ENCODE measurements at regions not wholly inside any gene's neighbourhood (a gene's known extent, or its start where the extent isn't known, plus 50 kb on each side); places are given as distances from the start of the nearest gene placed in this dataset.

DNA sequence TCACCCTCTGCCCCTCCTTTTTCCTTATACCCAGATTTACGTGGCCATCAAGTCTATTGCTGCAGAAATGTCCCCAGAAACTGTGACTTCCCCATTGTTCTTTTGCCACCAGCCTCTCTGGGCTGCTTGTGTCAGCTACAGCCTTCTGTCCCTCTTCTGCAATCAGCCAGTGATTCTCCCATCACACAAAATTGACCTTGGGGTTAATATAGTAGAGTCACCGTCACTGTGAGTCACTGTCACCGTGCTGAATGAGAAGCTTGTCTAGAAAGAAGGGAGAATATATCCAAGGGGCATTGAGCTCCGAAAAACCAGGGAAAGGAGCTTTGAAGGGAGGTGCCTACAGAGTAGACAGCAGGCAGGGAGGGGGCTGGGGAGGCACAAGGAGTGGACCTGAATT, 290.5 kb downstream of the HAPSTR1 start:
- DNase-seq, result no peak

DNA sequence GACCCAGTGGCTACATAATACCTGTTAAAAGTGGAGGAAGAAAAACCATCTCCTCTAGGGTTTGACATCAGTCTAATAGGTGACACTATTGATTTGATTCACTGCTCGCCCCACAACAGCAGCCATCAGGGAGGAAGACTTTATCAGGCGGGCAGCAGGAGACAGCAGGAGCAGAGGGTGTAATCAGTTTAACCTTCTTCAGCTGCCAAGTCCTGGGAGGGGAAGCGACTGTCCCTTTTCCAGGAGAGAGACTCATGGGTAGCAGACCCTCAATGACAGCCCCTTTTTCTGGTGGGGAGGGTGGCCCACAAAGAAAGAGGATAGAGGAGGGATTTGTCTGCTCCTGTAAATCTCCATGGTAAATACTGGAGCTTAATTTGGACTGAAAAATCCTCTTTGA, 291.8 kb downstream of the HAPSTR1 start:
- DNase-seq, result no peak

GRCh38 chr16:9384141-9384540, 292.7 kb downstream of the HAPSTR1 start:
- no peak for DNase-seq

DNA sequence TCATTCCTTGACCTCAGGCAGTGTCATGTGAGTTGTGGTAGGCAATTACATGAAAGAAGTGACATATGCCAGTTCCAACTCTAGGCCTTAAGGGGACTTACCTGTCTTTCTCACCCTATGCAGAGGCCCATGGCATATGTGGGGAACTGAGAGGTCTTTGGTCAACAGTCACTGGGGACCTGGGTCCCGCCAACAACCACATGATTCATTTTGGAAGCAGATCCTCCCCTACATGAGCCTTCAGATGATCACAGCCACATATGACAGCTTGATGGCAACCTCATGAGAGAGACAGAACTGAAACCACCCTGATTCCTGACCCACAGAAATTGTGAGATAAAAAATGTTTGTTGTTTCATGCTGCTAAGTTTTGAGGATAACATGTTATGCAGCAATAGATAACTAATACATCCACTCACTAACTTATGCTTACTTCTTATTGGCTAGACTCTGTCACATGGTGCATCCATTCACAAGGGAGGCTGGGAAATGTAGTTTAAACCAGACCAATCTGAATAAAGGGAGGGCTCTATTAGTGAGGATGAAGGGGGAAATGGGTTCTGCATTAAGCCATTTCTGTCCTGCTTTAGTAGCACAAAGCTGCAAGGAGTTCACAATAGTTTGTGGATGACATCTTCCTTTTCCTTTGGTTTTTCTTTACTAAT, 298.2 kb downstream of the HAPSTR1 start:
- no peak for DNase-seq

- no peak for DNase-seq
These were observed 301.5 kb downstream of the HAPSTR1 start for GRCh38 chr16:9392956-9393355.

DNA sequence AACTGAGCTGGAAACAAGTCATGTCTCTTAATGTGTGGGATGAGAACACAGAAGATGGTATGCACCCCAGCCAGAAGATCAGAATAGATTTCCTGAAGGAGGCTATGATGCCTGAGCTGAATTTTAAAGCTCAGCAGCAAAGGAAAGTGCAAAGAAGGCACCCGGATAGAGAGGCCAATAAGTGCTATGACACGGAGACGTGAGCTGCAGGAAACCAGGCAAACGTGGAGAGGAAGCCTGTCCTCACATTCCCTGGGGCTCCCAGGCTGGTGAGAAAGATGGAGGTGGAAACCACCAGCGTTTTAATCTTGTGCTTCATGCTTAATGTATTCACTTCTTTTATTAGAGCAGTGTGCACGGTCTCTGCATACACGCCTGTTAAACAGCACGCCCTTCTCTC, 302.1 kb downstream of the HAPSTR1 start:
- DNase-seq, result no peak

GRCh38 chr16:9395958-9396359, 304.5 kb downstream of the HAPSTR1 start:
- DNase-seq, result no peak

DNA sequence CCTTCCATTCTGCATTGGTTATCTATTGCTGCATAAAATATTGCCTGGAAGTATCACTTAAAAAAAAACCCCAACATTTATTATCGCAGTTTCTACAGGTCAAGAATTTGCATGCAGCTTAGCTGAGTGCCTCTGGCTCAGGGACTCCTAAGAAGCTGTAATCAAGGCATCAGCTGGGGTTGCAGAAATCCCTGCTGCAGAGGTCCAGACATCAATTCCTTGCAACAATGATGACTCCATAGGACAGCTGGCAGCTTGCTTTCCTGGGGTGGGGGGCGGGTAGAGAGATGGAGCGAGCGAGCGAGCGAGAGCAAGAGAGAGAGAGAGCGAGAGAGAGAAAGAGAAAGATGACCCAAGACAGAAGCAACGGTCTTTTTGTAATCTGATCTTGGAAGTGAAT, 308.1 kb downstream of the HAPSTR1 start:
- no peak for DNase-seq

GRCh38 chr16:9401173-9401572, 309.7 kb downstream of the HAPSTR1 start:
- no peak for DNase-seq

DNA sequence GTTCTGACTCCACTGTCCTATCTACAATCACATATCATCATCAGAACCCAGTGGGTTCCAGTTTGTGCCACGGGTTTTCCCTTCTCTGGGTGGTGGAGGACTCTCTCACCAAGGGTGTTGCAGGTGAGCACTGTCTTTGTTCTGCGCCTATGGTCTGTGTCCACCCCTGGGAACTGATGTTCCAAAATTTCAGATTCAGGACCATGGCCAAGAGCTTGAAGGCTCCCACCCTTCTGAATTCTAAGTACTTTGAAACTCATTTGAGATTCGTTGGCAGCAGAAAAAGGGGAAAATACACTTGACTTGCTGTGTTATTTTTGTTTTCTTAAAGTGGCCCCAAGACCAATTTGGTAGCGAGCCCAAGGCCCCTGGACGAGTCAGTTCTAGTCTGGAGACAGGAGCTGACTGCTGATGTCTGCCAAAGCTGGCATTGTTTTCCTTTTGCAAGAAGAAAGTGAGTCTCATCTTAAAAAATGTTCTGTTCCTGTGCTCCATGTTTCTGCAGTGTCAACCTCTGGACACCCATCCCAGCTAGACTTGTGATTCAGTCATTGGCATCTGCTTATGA, 310.9 kb downstream of the HAPSTR1 start:
- DNase-seq, result no peak

GRCh38 chr16:9404811-9405210, 313.4 kb downstream of the HAPSTR1 start:
- DNase-seq, result no peak

- DNase-seq, result no peak
These were observed 314.7 kb downstream of the HAPSTR1 start for GRCh38 chr16:9406038-9406712.

GRCh38 chr16:9407206-9407758, 315.8 kb downstream of the HAPSTR1 start:
- no peak for DNase-seq

- no peak for DNase-seq
These were observed 316.9 kb downstream of the HAPSTR1 start for GRCh38 chr16:9408297-9408878.

DNA sequence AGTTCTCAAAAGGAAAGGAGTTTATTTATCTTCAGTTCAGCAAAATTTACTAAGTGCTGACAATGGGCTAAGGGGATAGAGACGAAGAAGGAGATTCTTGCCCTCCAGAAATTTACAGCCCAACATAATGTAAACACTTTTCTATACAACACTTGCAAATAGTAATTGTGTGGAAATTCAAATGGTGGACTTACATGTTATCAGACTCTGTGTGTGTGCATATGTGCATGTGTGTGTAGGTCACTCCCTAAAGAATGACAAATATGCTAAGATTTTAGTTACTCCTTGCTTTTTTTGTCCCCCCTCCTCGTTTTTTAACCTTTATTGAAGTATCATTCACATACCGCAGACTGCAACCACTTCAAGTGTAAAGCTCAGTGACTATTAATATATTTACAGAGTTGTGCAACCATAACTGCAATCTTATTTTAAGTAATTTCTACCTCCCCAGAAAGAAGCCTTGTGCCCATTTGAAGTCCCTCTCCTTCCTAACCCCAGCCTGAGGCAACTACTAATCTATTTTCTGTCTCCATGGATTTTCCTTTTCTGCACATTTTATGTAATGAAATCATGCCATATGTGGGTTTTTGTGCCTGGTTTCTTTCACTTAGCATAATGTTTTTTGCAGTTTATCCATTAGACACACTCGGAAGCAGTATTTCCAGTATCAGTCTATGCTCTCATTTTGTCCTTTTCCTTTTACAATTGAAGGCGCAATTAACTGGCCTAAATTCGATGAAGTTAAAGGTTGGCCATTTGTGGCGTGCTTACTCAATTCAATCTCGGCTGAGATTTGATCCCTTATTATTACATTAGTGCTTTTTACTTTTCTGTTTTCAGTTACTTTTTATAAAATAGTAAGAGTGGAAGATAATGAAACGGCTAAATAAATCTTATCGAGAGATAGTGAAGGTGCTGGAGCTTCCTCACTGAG, 318.4 kb downstream of the HAPSTR1 start:
- DNase-seq, result no peak

DNA sequence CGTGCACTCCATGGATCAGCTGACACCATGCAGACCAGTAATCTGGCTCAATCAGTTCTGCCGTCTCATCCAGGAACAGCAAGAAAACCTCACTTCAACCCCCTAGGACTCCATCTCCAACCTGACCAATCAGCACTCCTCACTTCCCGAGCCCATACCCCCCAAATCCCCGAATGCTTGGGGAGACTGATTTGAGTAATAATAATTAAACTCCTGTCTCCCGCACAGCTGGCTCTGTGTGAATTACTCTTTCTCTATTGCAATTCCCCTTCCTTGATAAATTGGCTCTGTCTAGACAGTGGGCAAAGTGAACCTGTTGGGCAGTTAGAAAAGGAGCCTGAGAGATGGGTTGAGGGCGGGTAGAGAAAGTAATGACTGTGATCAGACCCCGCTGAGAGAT, 320.0 kb downstream of the HAPSTR1 start:
- no peak for DNase-seq

GRCh38 chr16:9412031-9412914, 320.8 kb downstream of the HAPSTR1 start:
- no peak for DNase-seq

GRCh38 chr16:9412915-9413264, 321.4 kb downstream of the HAPSTR1 start:
- DNase-seq, result no peak

GRCh38 chr16:9415545-9415944, 324.1 kb downstream of the HAPSTR1 start:
- DNase-seq, result no peak

DNA sequence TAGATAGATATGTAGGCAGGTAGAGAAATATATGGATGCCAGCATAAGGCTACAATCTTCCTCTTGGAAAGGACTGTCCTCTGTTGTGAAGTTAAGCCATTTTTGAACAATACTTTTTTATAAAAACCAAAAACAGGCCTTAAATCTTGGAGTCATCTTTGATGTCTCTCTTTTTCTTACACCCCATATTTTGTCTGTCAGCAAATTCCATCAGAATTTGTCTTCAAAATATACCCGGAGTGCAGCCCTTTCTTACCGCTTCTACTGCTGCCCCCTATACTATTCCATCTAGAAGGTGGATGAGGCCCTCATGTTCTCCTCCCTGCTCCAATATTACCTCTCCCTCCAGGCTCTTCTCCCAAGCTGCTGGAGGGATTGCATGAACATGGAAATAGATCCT, 326.5 kb downstream of the HAPSTR1 start:
- no peak for DNase-seq

DNA sequence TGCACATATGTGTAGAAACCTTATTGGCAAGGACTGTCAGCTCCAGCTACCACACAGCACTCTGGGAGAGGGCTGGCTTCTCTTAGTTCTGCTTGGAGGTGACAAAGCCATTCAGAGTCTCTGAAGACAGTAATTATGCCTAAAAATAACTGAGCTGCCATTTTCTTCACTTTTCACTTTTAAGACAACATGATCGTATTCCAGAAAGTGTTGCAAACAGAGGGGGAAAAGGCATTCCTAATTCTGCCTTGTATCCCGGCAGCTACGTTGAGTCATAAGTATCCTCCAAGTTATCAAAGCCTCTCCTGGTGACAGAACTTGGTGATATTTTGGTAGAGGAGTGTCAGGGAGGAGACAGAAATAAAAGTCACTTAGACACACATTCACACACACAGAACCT, 327.7 kb downstream of the HAPSTR1 start:
- DNase-seq, result no peak

Data from HCEC 1CT (cell line).